Glutamatergic neuron (in vitro differentiated cells): ENCODE measurements at regions not wholly inside any gene's neighbourhood (a gene's known extent, or its start where the extent isn't known, plus 50 kb on each side); places are given as distances from the start of the nearest gene placed in this dataset.

Source experiments
- DNase-seq: peaks from one replicate; pipeline ENCODE4 v3.0.0; 2022
- H3K27ac Mint-ChIP-seq: one replicate; pipeline ENCODE4 v1.8.0; 2020; ENCODE audit warnings: mild to moderate bottlenecking, mixed read lengths, inconsistent platforms; ENCODE audit not compliant: unreplicated experiment
- H3K27me3 Mint-ChIP-seq: one replicate; pipeline ENCODE4 v1.8.0; 2020; ENCODE audit warnings: mild to moderate bottlenecking, moderate library complexity, mixed read lengths, inconsistent platforms; ENCODE audit not compliant: unreplicated experiment
- H3K36me3 Mint-ChIP-seq: one replicate; pipeline ENCODE4 v1.8.0; 2020; ENCODE audit warnings: mild to moderate bottlenecking, mixed read lengths, inconsistent platforms; ENCODE audit not compliant: unreplicated experiment
- H3K4me1 Mint-ChIP-seq: one replicate; pipeline ENCODE4 v1.8.0; 2020; ENCODE audit warnings: mild to moderate bottlenecking, low read depth, mixed read lengths, inconsistent platforms; ENCODE audit not compliant: unreplicated experiment
- H3K4me3 Mint-ChIP-seq: one replicate; pipeline ENCODE4 v1.8.0; 2020; ENCODE audit warnings: mild to moderate bottlenecking, mixed read lengths, inconsistent platforms; ENCODE audit not compliant: unreplicated experiment
- H3K9me3 Mint-ChIP-seq: one replicate; pipeline ENCODE4 v1.8.0; 2020; ENCODE audit warnings: mild to moderate bottlenecking, moderate library complexity, mixed read lengths, inconsistent platforms; ENCODE audit not compliant: unreplicated experiment
- CTCF ChIP-seq: fragments of 200-600 bp; sonication (generic); IDR thresholded peaks from one replicate; pipeline ENCODE4 v1.5.0; 2021; ENCODE audit not compliant: partially characterized antibody, unreplicated experiment

- no peaks in the 10 kb centered on the region for H3K27me3 Mint-ChIP-seq
- no peaks in the 10 kb centered on the region for H3K9me3 Mint-ChIP-seq
- no peak for DNase-seq
- H3K4me3 Mint-ChIP-seq, result no peak overlapping the region
- H3K27ac Mint-ChIP-seq, result no peak overlapping the region
- no peaks in the 10 kb centered on the region for H3K4me1 Mint-ChIP-seq
- TF ChIP-seq CTCF, result no peak
- no peaks in the 10 kb centered on the region for H3K36me3 Mint-ChIP-seq
These were observed 505.1 kb upstream of the KLF4 start for GRCh38 chr9:107994648-107995047.

- Mint-ChIP-seq H3K27ac (no peak overlapping the region), H3K36me3 (no peaks in the 10 kb centered on the region), H3K4me3 (no peak overlapping the region), H3K9me3 (no peaks in the 10 kb centered on the region), H3K4me1 (no peaks in the 10 kb centered on the region), H3K27me3 (no peaks in the 10 kb centered on the region)
- DNase-seq, result no peak
- no peak for TF ChIP-seq CTCF
These were observed 502.7 kb upstream of the KLF4 start for GRCh38 chr9:107992271-107992670.

- no peaks in the 10 kb centered on the region for H3K36me3 Mint-ChIP-seq
- no peaks in the 10 kb centered on the region for H3K27me3 Mint-ChIP-seq
- no peak overlapping the region for H3K27ac Mint-ChIP-seq
- no peak for TF ChIP-seq CTCF
- DNase-seq, result no peak
- no peak overlapping the region for H3K4me3 Mint-ChIP-seq
- H3K4me1 Mint-ChIP-seq, result no peaks in the 10 kb centered on the region
- no peaks in the 10 kb centered on the region for H3K9me3 Mint-ChIP-seq
These were observed 502.0 kb upstream of the KLF4 start for GRCh38 chr9:107991581-107991980.

GRCh38 chr9:107989544-107989943 lies 500.0 kb upstream of the KLF4 start:
- DNase-seq, result no peak
- Mint-ChIP-seq H3K27me3 (no peaks in the 10 kb centered on the region), H3K9me3 (no peaks in the 10 kb centered on the region), H3K4me1 (no peaks in the 10 kb centered on the region), H3K27ac (no peak overlapping the region), H3K4me3 (no peak overlapping the region), H3K36me3 (no peaks in the 10 kb centered on the region)
- no peak for TF ChIP-seq CTCF

- no peak for TF ChIP-seq CTCF
- Mint-ChIP-seq H3K27ac (no peak overlapping the region), H3K9me3 (no peaks in the 10 kb centered on the region), H3K27me3 (no peaks in the 10 kb centered on the region), H3K4me3 (no peak overlapping the region), H3K4me1 (no peaks in the 10 kb centered on the region), H3K36me3 (no peaks in the 10 kb centered on the region)
- no peak for DNase-seq
These were observed 499.5 kb upstream of the KLF4 start for GRCh38 chr9:107989099-107989498.
